ENCODE measurements at regions not wholly inside any gene's neighbourhood (a gene's known extent, or its start where the extent isn't known, plus 50 kb on each side); places are given as distances from the start of the nearest gene placed in this dataset.
"Not testable (repeated sequence)": the region's sequence is repeated elsewhere in the genome, so short reads cannot be mapped to it uniquely, and the experiment has no call there.

DNA sequence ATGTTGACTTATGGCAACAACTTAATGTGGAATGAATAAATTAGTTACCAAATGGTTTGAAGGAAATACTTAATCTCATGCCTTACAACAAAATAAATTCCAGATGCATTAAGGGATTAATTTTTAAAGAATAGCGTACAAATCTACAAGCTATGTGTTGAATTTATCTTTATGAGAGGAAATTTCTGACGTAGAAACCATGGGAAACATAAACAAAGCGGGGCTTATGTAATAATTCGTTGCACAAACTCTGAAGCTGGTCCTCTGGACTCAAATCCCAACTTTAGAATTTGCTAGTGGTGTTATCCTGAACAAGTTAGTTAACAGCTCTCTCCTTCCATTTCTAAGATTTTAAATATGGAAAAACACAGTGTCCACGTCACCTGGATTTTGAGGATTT, 137.4 kb upstream of the CALCR start:
- TF ChIP-seq, protein P1, sequence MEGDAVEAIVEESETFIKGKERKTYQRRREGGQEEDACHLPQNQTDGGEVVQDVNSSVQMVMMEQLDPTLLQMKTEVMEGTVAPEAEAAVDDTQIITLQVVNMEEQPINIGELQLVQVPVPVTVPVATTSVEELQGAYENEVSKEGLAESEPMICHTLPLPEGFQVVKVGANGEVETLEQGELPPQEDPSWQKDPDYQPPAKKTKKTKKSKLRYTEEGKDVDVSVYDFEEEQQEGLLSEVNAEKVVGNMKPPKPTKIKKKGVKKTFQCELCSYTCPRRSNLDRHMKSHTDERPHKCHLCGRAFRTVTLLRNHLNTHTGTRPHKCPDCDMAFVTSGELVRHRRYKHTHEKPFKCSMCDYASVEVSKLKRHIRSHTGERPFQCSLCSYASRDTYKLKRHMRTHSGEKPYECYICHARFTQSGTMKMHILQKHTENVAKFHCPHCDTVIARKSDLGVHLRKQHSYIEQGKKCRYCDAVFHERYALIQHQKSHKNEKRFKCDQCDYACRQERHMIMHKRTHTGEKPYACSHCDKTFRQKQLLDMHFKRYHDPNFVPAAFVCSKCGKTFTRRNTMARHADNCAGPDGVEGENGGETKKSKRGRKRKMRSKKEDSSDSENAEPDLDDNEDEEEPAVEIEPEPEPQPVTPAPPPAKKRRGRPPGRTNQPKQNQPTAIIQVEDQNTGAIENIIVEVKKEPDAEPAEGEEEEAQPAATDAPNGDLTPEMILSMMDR (IDR thresholded peaks at IDR 0.05; ENCODE audit: insufficient read depth, low read length, poor library complexity, severe bottlenecking), result no peak
- Histone ChIP-seq H3K27me3 (ENCODE audit: control insufficient read depth, insufficient read depth, low read length) (no peaks in the 10 kb centered on the region), H3K36me3 (ENCODE audit: control insufficient read depth, insufficient read depth, low read length) (no peaks in the 10 kb centered on the region), H3K4me3 (ENCODE audit: low read depth, low read length) (no peak overlapping the region)
- DNase-seq (ENCODE audit: low read depth), result no peak

DNA sequence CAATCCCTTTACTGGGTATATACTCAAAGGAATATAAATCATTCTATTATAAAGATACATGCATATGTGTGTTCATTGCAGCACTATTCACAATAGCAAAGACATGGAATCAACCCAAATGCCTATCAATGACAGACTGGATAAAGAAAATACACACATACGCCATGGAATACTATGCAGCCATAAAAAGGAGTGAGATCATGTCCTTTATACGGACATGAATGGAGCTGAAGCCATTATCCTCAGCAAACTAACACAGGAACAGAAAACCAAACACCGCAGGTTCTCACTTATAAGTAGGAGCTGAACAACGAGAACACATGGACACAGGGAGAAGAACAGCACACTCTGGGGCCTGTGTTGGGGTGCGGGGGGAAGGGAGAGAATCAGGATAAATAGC, 133.7 kb upstream of the CALCR start:
- not testable (repeated sequence) for H3K4me3 ChIP-seq (ENCODE audit: low read depth, low read length); H3K27me3 ChIP-seq (ENCODE audit: control insufficient read depth, insufficient read depth, low read length); H3K36me3 ChIP-seq (ENCODE audit: control insufficient read depth, insufficient read depth, low read length); DNase-seq (ENCODE audit: low read depth)

DNA sequence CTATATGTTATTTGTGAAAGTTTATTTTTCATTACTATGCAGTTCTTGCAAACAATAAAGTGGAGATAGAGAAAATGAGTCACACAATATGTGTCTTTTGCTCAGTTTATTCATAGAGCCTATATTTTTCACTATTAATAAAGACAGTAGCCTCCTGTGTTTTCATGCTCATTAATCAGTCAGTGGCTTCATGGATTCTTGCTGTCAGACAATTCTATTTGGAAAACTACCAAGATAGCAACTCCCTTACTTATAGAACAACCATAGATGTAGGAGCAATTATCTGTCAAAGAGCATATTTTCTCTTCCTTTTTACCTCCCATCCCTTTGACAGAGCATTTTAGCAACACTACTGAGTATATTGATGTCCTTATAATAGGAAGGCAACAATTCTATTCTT, 132.7 kb upstream of the CALCR start:
- TF ChIP-seq, protein P1 (IDR thresholded peaks at IDR 0.05; ENCODE audit: insufficient read depth, low read length, poor library complexity, severe bottlenecking), result no peak
- Histone ChIP-seq H3K4me3 (ENCODE audit: low read depth, low read length) (no peak overlapping the region), H3K36me3 (ENCODE audit: control insufficient read depth, insufficient read depth, low read length) (no peaks in the 10 kb centered on the region), H3K27me3 (ENCODE audit: control insufficient read depth, insufficient read depth, low read length) (no peaks in the 10 kb centered on the region)
- DNase-seq (ENCODE audit: low read depth), result no peak

GRCh38 chr7:93706162-93706561, 131.6 kb upstream of the CALCR start:
- H3K27me3 ChIP-seq (ENCODE audit: control insufficient read depth, insufficient read depth, low read length); H3K4me3 ChIP-seq (ENCODE audit: low read depth, low read length); DNase-seq (ENCODE audit: low read depth); H3K36me3 ChIP-seq (ENCODE audit: control insufficient read depth, insufficient read depth, low read length): not testable (repeated sequence)

DNA sequence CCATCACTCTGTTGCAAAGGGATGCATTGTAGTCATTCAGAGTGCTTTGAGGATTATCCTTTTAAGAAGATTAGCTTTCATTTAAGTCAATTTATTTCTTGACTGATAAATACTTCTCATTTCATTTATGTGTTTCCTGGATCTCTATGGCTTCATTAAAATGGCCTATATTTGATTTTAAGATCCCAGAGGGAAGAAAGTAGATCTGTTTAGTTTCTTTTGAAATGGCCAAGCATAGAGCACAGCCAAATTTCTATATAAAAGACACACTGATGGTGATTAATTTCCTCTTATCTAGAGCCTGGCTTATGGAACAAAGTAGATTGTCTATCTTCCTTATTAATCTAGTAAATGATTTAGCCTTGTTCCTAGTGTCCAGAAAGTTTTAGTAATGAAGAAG, 129.7 kb upstream of the CALCR start:
- DNase-seq (ENCODE audit: low read depth), result no peak
- TF ChIP-seq, protein P1 (IDR thresholded peaks at IDR 0.05; ENCODE audit: insufficient read depth, low read length, poor library complexity, severe bottlenecking), result no peak
- no peaks in the 10 kb centered on the region for H3K36me3 ChIP-seq (ENCODE audit: control insufficient read depth, insufficient read depth, low read length)
- H3K4me3 ChIP-seq (ENCODE audit: low read depth, low read length), result no peak overlapping the region
- no peaks in the 10 kb centered on the region for H3K27me3 ChIP-seq (ENCODE audit: control insufficient read depth, insufficient read depth, low read length)

DNA sequence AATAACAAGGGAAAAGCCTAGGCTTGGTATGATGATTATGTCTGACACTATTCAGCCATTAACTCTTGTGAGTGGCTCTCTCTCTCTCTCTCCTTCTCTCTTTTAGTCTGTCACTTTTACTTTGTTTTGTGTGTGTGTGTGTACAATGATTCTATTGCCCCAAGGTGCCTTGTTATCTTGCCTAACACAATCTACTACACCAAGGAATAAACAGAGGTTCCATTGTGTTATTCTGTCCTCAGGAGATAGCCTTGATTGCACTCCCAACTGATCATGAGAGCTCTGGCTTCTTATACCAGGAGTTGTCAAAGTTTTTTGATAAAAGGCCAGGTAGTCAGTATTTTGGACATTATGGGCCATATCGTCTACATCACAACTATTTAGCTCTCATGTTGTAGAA, 123.4 kb upstream of the CALCR start:
- DNase-seq (ENCODE audit: low read depth), result no peak
- Histone ChIP-seq H3K4me3 (ENCODE audit: low read depth, low read length) (no peak overlapping the region), H3K36me3 (ENCODE audit: control insufficient read depth, insufficient read depth, low read length) (no peaks in the 10 kb centered on the region), H3K27me3 (ENCODE audit: control insufficient read depth, insufficient read depth, low read length) (no peaks in the 10 kb centered on the region)
- TF ChIP-seq, protein P1 (IDR thresholded peaks at IDR 0.05; ENCODE audit: insufficient read depth, low read length, poor library complexity, severe bottlenecking), result no peak

DNA sequence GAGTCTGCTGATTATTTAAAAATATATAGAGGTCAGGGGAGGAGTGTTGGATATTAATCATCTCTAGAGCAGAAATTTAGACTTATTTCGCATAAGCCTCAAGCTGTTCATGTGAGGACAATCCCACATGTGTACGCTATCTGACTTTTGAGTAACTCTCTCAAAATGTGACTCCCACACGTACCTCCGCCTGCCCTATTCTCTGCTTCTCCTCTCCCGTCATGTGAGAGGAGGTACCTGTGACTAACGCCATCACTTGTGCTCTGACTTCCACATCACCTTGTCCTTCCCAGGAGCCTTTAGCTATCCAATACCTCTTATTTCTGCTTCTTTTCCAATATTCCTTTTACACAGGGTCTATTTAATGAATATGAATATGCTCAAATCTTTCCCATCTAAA, 119.3 kb upstream of the CALCR start:
- TF ChIP-seq, protein P1 (IDR thresholded peaks at IDR 0.05; ENCODE audit: insufficient read depth, low read length, poor library complexity, severe bottlenecking), result no peak
- no peak for DNase-seq (ENCODE audit: low read depth)
- Histone ChIP-seq H3K36me3 (ENCODE audit: control insufficient read depth, insufficient read depth, low read length) (no peaks in the 10 kb centered on the region), H3K4me3 (ENCODE audit: low read depth, low read length) (no peak overlapping the region), H3K27me3 (ENCODE audit: control insufficient read depth, insufficient read depth, low read length) (no peaks in the 10 kb centered on the region)

Data from kidney epithelial cell (primary cell).